Lower lobe of right lung (tissue), 2 donors: ENCODE measurements at regions not wholly inside any gene's neighbourhood (a gene's known extent, or its start where the extent isn't known, plus 50 kb on each side); places are given as distances from the start of the nearest gene placed in this dataset.

Experiments used
- ATAC-seq, 2 donors: fragments of 200-7000 bp; cut with Tn5 transposase; one replicate each; pipeline ENCODE4 v1.9.1; 2020 to 2022; ENCODE audit warnings: mild to moderate bottlenecking in 2 of 2, moderate library complexity in 2 of 2
- DNase-seq: peaks from one replicate; pipeline ENCODE4 v3.0.0-alpha.2; 2020
- H3K27ac ChIP-seq: fragments of 200-600 bp; one replicate; pipeline ENCODE4 v1.8.0; 2022
- H3K27me3 ChIP-seq: fragments of 200-600 bp; one replicate; pipeline ENCODE4 v1.8.0; 2022; ENCODE audit warnings: low read depth
- H3K36me3 ChIP-seq: fragments of 200-600 bp; one replicate; pipeline ENCODE4 v1.8.0; 2022; ENCODE audit warnings: mild to moderate bottlenecking
- H3K4me1 ChIP-seq: fragments of 200-600 bp; one replicate; pipeline ENCODE4 v1.8.0; 2022
- H3K4me3 ChIP-seq: fragments of 200-600 bp; one replicate; pipeline ENCODE4 v1.8.0; 2022; ENCODE audit warnings: mild to moderate bottlenecking
- H3K9me3 ChIP-seq: fragments of 200-600 bp; one replicate; pipeline ENCODE4 v1.8.0; 2022
- intact Hi-C: fragments of 100-400 bp; cut with DNase I; formaldehyde crosslinking; loops from one replicate; pipeline ENCODE4 v1.11.0; 2022
- TF ChIP-seq, protein P1 (sequence below): fragments of 200-600 bp; IDR thresholded peaks from one replicate; pipeline ENCODE4 v1.8.0; 2022; ENCODE audit warnings: antibody characterized with exemption, mild to moderate bottlenecking
- donor health status: DM: no; HTN: yes; CAD: no; lungs with severe emphysema.

GRCh38 chrX:113962343-113962742, 621.5 kb upstream of the HTR2C start:
- Histone ChIP-seq H3K36me3 (no peaks in the 10 kb centered on the region), H3K4me1 (no peaks in the 10 kb centered on the region), H3K27me3 (no peaks in the 10 kb centered on the region), H3K27ac (no peak overlapping the region), H3K4me3 (no peak overlapping the region), H3K9me3 (no peaks in the 10 kb centered on the region)
- TF ChIP-seq, protein P1, sequence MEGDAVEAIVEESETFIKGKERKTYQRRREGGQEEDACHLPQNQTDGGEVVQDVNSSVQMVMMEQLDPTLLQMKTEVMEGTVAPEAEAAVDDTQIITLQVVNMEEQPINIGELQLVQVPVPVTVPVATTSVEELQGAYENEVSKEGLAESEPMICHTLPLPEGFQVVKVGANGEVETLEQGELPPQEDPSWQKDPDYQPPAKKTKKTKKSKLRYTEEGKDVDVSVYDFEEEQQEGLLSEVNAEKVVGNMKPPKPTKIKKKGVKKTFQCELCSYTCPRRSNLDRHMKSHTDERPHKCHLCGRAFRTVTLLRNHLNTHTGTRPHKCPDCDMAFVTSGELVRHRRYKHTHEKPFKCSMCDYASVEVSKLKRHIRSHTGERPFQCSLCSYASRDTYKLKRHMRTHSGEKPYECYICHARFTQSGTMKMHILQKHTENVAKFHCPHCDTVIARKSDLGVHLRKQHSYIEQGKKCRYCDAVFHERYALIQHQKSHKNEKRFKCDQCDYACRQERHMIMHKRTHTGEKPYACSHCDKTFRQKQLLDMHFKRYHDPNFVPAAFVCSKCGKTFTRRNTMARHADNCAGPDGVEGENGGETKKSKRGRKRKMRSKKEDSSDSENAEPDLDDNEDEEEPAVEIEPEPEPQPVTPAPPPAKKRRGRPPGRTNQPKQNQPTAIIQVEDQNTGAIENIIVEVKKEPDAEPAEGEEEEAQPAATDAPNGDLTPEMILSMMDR = no peak
- no peak for DNase-seq
- intact Hi-C loops = no loop called here
- ATAC-seq = no peak

DNA sequence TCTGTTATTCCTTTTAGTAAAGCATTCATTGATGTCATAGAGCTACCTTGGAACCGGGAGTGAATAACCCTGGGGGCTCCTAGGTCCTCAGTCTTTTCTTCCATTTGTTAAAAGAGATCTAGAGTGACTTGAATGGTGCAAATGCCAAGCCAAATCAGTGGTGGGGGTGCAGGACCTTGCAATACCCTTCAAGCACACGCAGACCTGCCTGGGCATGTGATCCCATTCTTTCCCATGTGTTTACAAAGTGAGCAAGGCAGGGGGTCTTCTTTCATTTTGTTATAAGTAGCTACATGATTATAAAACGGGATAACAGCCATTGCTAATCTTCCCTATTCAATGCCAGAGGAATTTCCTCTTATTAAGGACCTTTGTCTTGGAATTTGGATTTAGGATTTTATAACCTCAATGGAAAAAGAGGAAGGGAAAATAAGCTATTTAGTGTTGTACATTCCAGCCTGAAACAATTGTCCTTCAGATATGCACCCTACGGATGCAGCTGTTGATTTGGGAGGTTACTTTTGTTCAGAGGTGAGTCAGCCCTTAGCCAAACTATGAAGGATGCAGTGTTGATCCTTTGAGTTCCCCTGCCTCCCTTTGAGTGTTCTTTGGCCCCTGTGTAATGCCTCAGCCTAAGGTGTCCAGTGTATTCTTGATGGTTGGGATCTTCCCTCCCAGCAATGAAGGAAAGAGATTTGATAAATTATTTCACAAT, 623.8 kb upstream of the HTR2C start:
- H3K9me3 ChIP-seq = no peaks in the 10 kb centered on the region
- intact Hi-C loops = no loop called here
- H3K27ac ChIP-seq = no peak overlapping the region
- no peaks in the 10 kb centered on the region for H3K4me1 ChIP-seq
- H3K4me3 ChIP-seq = no peak overlapping the region
- no peak for ATAC-seq
- TF ChIP-seq, protein P1 = no peak
- H3K27me3 ChIP-seq = no peaks in the 10 kb centered on the region
- H3K36me3 ChIP-seq = no peaks in the 10 kb centered on the region
- no peak for DNase-seq

DNA sequence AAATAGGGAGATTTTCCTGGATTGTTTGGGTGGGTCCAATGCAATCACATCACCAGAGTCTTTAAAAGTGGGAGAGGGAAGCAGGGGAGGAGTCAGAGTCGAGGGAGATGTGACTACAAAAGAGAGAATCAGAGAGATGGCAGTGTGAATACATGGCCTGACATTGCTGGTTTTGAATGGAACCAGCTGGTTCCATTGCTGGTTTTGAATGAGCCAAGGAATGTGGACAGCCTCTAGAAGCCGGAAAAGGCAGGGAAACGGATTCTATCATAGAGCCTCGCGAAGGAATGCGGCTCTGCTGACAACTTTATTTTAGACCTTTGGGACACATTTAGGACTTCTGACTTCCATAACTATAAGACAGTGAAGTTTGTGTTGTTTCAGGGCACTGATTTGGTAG, 627.0 kb upstream of the HTR2C start:
- H3K36me3 ChIP-seq = no peaks in the 10 kb centered on the region
- DNase-seq = no peak
- TF ChIP-seq, protein P1 = no peak
- intact Hi-C loops = no loop called here
- H3K27ac ChIP-seq = no peak overlapping the region
- no peaks in the 10 kb centered on the region for H3K4me1 ChIP-seq
- ATAC-seq = no peak
- H3K9me3 ChIP-seq = no peaks in the 10 kb centered on the region
- H3K27me3 ChIP-seq = no peaks in the 10 kb centered on the region
- no peak overlapping the region for H3K4me3 ChIP-seq

GRCh38 chrX:113954297-113954696, 629.6 kb upstream of the HTR2C start:
- Histone ChIP-seq H3K36me3 (no peaks in the 10 kb centered on the region), H3K27ac (no peak overlapping the region), H3K9me3 (no peaks in the 10 kb centered on the region), H3K4me1 (no peaks in the 10 kb centered on the region), H3K27me3 (no peaks in the 10 kb centered on the region), H3K4me3 (no peak overlapping the region)
- DNase-seq (no peak), ATAC-seq (no peak)
- TF ChIP-seq, protein P1 = no peak
- intact Hi-C loops = no loop called here

- no peak for ATAC-seq
- no peak for DNase-seq
- TF ChIP-seq, protein P1 = no peak
- H3K9me3 ChIP-seq = no peaks in the 10 kb centered on the region
- no peak overlapping the region for H3K4me3 ChIP-seq
- no peaks in the 10 kb centered on the region for H3K27me3 ChIP-seq
- H3K27ac ChIP-seq = no peak overlapping the region
- no peaks in the 10 kb centered on the region for H3K36me3 ChIP-seq
- intact Hi-C loops = no loop called here
- no peaks in the 10 kb centered on the region for H3K4me1 ChIP-seq
These were observed 633.7 kb upstream of the HTR2C start for GRCh38 chrX:113950081-113950678.
